ENCODE measurements at regions not wholly inside any gene's neighbourhood (a gene's known extent, or its start where the extent isn't known, plus 50 kb on each side); places are given as distances from the start of the nearest gene placed in this dataset.
A peak's percentile ranks its signal among the peaks of the same experiment; 100 is the strongest.
"Not testable (repeated sequence)": the region's sequence is repeated elsewhere in the genome, so short reads cannot be mapped to it uniquely, and the experiment has no call there.

GRCh38 chr1:238619652-238620051 lies 728.9 kb upstream of the ZP4 start:
- no peak for DNase-seq

DNA sequence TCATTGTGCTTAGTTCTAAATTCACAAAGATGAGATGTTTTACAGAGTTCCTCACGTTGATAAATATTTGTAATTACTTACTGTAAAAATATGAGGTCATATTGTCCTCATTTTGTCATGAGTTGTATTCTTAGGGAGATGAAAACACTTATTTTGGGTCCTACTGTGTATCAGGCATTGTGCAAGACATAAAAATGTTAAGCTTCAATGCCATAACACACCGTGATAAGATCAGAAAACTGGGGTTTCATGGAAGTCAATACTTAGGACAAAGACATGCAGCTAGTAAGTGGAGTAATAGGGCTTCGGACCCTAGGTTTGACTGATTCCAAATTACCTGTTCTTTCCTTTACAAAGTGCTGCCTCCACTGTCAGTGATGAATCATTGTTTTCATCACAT lies 720.7 kb upstream of the ZP4 start:
- no peak for DNase-seq

GRCh38 chr1:238608144-238608543 lies 717.4 kb upstream of the ZP4 start:
- DNase-seq, result no peak

GRCh38 chr1:238606896-238607295 lies 716.2 kb upstream of the ZP4 start:
- DNase-seq, result peak; percentile 56

GRCh38 chr1:238606457-238606856 lies 715.7 kb upstream of the ZP4 start:
- DNase-seq, result peak; percentile 7

DNA sequence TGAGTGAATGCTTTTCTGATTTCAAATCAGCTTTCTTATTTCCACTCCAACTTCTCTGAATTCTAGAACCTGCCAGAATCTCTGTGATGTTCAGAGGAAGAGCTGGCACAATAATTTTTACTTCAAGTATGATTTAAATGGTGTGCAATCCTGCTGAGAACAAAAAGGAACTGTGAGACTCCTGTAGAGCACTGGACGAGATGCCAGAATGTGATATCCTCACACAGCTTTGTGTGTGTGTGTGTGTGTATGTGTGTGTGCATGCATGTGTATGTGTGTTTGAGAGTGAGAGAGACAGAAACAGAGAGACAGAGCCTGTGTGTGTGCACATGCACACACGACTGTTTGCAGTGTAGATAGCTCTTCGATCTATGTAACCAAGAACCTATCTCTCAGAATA lies 713.6 kb upstream of the ZP4 start:
- DNase-seq, result no peak

- not testable (repeated sequence) for DNase-seq
These were observed 710.9 kb upstream of the ZP4 start for GRCh38 chr1:238601604-238602003.

DNA sequence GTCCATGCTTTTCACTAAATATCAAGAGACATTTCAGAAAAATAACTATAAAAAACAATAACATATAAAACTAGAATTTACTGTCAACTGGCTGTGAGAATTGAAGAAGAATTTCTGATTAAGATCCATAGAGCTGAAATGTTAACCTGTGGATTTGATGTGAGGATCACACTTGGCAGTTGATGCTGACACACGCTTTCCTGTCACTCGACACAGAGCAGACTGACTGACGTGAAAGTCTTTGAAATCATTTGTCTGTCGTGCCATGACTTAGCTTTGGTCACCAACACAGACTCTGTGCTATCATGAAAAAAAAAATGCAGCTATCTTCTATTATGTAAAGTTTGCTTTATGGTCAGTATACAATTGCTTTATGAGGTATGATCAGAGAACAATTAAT lies 706.0 kb upstream of the ZP4 start:
- no peak for DNase-seq

DNA sequence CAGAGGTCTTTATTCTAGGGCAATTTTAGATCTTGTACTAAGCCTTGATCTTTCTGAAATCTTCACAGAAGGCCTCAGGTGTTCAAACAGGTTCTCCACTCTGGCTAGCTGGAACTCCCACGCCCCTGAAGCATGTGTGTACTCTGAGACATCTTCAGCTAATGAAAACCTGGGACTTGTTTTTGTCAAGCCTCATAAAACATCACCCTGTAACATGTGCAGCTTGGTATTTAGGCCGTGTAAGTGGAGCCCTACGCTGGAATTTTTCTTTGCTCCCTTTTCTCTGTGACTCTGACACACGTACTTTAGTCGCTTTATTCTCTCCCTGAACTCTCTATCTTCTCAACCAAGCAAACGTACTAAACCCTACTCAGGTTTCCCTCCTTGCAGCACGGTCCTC lies 701.9 kb upstream of the ZP4 start:
- DNase-seq, result peak; percentile 20

DNA sequence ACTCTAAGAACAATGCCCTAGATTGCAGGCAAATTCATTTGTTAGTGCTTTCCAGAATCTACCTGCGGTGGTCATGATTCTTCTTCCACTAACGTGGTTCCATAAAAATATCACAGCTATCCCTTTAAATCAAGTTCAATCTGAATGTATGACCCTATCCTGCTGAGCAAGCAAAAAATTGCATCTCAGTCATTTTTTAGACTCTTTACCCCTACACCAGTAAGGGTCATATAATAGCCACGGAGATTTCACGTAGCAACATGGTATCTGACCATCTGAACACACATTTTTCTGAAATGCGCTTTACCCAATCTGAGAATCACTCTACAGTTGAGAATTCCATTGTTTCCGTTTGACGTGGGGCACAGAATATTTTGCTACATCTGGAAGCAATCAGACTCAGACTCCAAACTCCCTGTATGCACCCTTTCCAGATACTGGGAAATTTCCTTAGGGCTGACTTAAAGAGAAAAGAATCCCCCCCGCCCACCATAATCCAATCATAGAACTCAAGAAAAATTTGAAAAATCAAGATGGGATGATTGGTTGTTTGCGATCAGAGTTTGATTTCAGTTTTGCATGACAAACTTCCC lies 699.2 kb upstream of the ZP4 start:
- peak; percentile 95 for DNase-seq

DNA sequence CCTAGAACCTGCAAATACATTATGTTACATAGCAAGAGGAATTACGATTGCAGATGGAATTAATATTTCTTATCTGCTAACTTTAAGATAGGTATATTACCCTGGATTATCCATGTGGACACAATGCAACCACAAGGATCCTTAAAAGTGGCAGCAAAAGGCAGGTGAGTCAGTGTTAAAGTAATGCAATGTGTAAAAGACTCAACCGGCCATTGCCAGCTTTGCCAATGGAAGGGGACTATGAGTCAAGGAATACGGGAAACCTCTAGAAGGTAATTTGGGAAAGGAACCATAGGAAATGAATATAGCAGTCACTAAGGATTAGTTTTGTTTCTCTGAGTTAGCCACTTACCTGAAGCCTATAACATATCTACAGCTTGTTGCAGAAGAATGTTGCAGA lies 692.1 kb upstream of the ZP4 start:
- no peak for DNase-seq

GRCh38 chr1:238581332-238581731 lies 690.6 kb upstream of the ZP4 start:
- peak; percentile 25 for DNase-seq

- DNase-seq, result no peak
These were observed 678.0 kb upstream of the ZP4 start for GRCh38 chr1:238568735-238569134.

GRCh38 chr1:238562341-238562740 lies 671.6 kb upstream of the ZP4 start:
- peak; percentile 31 for DNase-seq

- no peak for DNase-seq
These were observed 668.0 kb upstream of the ZP4 start for GRCh38 chr1:238558746-238559145.

DNA sequence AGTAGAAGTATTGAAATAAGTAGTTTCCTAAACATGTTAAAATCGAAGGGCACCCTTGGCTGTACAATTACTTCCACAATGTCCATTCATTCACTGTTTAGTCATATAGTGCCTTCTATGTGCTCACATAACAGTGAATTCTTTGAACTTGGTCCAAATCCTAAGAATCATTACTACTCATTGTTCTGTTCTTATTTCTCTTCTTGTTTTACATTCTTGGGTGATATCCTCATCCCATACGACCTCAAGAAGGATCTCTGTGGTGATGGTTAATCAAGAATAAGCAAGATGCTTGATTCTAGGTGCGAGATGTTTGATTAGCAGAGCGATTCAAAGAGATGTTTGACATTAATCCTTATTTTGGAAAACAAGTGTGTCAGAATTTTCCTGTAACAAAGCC lies 667.4 kb upstream of the ZP4 start:
- DNase-seq, result peak; percentile 76

DNA sequence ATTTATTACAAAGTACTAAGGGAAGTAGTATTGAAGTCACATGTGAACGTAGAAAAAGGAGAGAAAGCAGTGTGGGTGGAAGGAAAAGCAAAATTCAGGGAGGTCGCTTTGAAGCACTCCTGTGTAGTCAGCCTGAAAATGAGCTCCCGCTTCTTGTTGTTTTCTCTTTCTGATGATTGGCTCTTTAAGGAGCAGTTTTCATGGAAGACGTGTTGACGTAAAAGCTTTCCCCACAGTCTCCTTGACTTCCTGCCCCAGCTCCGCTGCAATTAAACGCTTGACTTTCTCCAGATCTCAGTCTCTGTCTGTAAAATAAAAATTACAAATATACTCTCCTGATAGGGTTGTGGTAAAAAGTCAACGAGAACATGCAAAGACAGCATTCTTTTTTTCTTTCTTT lies 661.5 kb upstream of the ZP4 start:
- DNase-seq, result no peak

DNA sequence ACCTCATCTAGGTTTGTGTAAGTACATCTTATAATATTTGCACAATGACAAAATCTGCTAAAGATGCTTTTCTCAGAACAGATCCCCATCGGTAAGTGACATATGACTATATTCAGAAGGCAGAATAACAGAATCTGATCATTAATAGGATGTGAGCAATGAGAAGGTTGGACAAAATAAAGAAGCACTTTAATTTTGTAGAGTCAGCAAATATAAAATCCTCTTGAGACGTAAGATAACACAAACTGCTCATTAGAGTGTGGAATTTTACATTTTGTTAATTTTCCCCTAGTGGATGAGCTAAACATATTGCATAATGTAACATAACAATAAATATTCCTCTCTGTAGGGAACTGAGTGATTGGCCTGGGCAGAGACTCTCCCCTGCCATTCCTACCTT lies 658.4 kb upstream of the ZP4 start:
- DNase-seq, result no peak

DNA sequence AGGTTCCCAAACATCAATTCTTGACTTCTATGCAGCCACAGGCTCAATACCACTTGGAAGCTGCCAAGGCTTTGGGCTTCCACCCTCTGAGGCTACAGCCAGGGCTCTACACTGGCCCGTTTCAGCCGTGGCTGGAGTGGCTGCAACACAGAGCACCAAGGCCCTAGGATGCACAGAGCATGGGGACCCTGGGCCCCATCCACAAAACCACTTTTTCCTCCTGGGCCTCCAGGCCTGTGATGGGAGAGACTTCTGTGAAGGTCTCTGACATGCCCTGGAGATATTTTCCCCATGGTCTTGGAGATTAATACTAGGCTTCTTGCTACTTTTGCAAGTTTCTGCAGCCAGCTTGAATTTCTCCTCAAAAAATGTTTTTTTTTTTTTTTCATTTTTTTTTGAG lies 655.4 kb upstream of the ZP4 start:
- DNase-seq, result no peak

GRCh38 chr1:238537641-238538040 lies 646.9 kb upstream of the ZP4 start:
- DNase-seq, result no peak

GRCh38 chr1:238530209-238530851 lies 639.6 kb upstream of the ZP4 start:
- no peak for DNase-seq

GRCh38 chr1:238517711-238518110 lies 627.0 kb upstream of the ZP4 start:
- DNase-seq, result no peak

GRCh38 chr1:238501290-238501689 lies 610.6 kb upstream of the ZP4 start:
- peak; percentile 21 for DNase-seq

DNA sequence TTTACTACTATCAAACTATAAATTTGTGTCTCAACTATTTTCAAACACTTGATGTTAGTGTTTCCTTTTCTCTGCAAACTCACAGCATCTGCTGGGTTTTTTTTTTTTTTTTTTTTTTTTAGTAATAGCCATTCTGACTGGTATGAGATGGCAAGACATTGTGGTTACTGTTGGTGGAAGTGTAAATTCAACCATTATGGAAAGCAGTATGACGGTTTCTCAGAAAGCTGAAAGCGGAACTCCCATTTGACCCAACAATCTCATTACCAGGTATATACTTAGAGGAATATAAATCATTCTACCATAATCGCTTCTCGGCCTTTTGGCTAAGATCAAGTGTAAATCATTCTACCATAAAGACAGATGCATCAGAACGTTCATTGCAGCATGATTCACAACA lies 608.3 kb upstream of the ZP4 start:
- DNase-seq, result no peak

DNA sequence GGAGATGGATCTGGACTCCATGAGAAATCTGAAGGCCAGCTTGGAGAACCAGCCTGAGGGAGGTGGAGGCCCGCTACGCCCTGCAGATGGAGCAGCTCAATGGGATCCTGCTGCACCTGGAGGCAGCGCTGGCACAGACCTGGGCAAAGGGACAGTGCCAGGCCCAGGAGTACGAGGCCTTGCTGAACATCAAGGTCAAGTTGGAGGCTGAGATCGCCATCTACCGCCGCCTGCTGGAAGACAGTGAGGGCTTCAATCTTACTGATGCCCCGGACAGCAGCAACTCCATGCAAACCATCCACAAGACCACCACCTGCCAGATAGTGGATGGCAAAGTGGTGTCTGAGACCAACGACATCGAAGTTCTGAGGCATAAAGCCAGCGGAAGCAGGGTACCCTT lies 601.5 kb upstream of the ZP4 start:
- no peak for DNase-seq
